ENCODE measurements at regions not wholly inside any gene's neighbourhood (a gene's known extent, or its start where the extent isn't known, plus 50 kb on each side); places are given as distances from the start of the nearest gene placed in this dataset.

DNA sequence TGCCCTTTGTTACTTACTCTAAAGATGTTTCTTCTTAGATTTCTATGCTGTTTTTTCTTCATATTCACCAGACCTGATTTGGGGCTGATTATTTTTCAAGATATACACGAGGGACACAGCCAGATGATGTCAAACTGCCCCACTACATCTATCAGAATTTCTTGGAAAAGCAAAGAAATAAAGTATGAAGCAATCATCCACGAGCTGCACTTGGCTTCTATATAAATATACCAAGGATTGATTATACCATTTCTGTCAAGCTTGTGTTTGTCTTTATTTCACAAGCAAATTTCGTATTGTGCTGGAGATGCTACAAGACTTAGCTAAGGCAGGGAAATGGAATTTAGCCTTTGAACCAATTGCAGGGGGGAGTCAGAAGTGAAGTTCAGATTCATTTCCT lies 715.1 kb upstream of the NR2F2 start:
- Histone ChIP-seq H3F3A (ENCODE audit: control insufficient read depth, insufficient read depth) (no peaks in the 10 kb centered on the region), H3K27me3 (ENCODE audit: control insufficient read depth, low read length) (no peaks in the 10 kb centered on the region), H3K4me3 (ENCODE audit: low read length) (no peak overlapping the region), H3K36me3 (ENCODE audit: control insufficient read depth, low read length) (no peaks in the 10 kb centered on the region), H3K79me2 (ENCODE audit: control insufficient read depth, low read length) (no peaks in the 10 kb centered on the region), H3K9me3 (ENCODE audit: control insufficient read depth, insufficient read depth, low read length) (no peaks in the 10 kb centered on the region), H4K20me1 (ENCODE audit: control insufficient read depth, insufficient read depth, low read depth, low read length) (no peaks in the 10 kb centered on the region), H3K27ac (ENCODE audit: low read depth, low read length) (no peak overlapping the region), H3K4me2 (ENCODE audit: low read length) (no peak overlapping the region), H3K4me1 (ENCODE audit: control insufficient read depth, low read length) (no peaks in the 10 kb centered on the region), H3K9me2 (replicated peaks; ENCODE audit: control insufficient read depth, low read length) (no peaks in the 10 kb centered on the region)
- TF ChIP-seq, protein P1, sequence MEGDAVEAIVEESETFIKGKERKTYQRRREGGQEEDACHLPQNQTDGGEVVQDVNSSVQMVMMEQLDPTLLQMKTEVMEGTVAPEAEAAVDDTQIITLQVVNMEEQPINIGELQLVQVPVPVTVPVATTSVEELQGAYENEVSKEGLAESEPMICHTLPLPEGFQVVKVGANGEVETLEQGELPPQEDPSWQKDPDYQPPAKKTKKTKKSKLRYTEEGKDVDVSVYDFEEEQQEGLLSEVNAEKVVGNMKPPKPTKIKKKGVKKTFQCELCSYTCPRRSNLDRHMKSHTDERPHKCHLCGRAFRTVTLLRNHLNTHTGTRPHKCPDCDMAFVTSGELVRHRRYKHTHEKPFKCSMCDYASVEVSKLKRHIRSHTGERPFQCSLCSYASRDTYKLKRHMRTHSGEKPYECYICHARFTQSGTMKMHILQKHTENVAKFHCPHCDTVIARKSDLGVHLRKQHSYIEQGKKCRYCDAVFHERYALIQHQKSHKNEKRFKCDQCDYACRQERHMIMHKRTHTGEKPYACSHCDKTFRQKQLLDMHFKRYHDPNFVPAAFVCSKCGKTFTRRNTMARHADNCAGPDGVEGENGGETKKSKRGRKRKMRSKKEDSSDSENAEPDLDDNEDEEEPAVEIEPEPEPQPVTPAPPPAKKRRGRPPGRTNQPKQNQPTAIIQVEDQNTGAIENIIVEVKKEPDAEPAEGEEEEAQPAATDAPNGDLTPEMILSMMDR (IDR thresholded peaks at IDR 0.05; ENCODE audit: low read depth, low read length, poor library complexity, severe bottlenecking): no peak
- TF ChIP-seq EZH2phosphoT487 (IDR thresholded peaks at IDR 0.05; ENCODE audit: borderline replicate concordance, low read length): no peak

- Histone ChIP-seq H3K4me3 (ENCODE audit: low read length) (no peak overlapping the region), H4K20me1 (ENCODE audit: control insufficient read depth, insufficient read depth, low read depth, low read length) (no peaks in the 10 kb centered on the region), H3K27me3 (ENCODE audit: control insufficient read depth, low read length) (no peaks in the 10 kb centered on the region), H3K9me3 (ENCODE audit: control insufficient read depth, insufficient read depth, low read length) (no peaks in the 10 kb centered on the region), H3F3A (ENCODE audit: control insufficient read depth, insufficient read depth) (no peaks in the 10 kb centered on the region), H3K27ac (ENCODE audit: low read depth, low read length) (no peak overlapping the region), H3K4me2 (ENCODE audit: low read length) (no peak overlapping the region), H3K36me3 (ENCODE audit: control insufficient read depth, low read length) (no peaks in the 10 kb centered on the region), H3K4me1 (ENCODE audit: control insufficient read depth, low read length) (no peaks in the 10 kb centered on the region), H3K9me2 (replicated peaks; ENCODE audit: control insufficient read depth, low read length) (no peaks in the 10 kb centered on the region), H3K79me2 (ENCODE audit: control insufficient read depth, low read length) (no peaks in the 10 kb centered on the region)
- TF ChIP-seq, protein P1 (IDR thresholded peaks at IDR 0.05; ENCODE audit: low read depth, low read length, poor library complexity, severe bottlenecking): no peak
- no peak for TF ChIP-seq EZH2phosphoT487 (IDR thresholded peaks at IDR 0.05; ENCODE audit: borderline replicate concordance, low read length)
Measured at GRCh38 chr15:95616306-95616705, 714.2 kb upstream of the NR2F2 start.

GRCh38 chr15:95620934-95621579 lies 709.4 kb upstream of the NR2F2 start:
- no peaks in the 10 kb centered on the region for H3K27me3 ChIP-seq (ENCODE audit: control insufficient read depth, low read length)
- H3K4me2 ChIP-seq (ENCODE audit: low read length): no peak overlapping the region

More at GRCh38 chr15:95620934-95621579, 709.4 kb upstream of the NR2F2 start:
- H3K27ac ChIP-seq (ENCODE audit: low read depth, low read length): no peak overlapping the region
- no peak overlapping the region for H3K4me3 ChIP-seq (ENCODE audit: low read length)
- no peaks in the 10 kb centered on the region for H3K36me3 ChIP-seq (ENCODE audit: control insufficient read depth, low read length)
- no peaks in the 10 kb centered on the region for H3K4me1 ChIP-seq (ENCODE audit: control insufficient read depth, low read length)
- no peaks in the 10 kb centered on the region for H3K9me3 ChIP-seq (ENCODE audit: control insufficient read depth, insufficient read depth, low read length)
- no peaks in the 10 kb centered on the region for H3K79me2 ChIP-seq (ENCODE audit: control insufficient read depth, low read length)
- H3F3A ChIP-seq (ENCODE audit: control insufficient read depth, insufficient read depth): no peaks in the 10 kb centered on the region
- H4K20me1 ChIP-seq (ENCODE audit: control insufficient read depth, insufficient read depth, low read depth, low read length): no peaks in the 10 kb centered on the region
- no peaks in the 10 kb centered on the region for H3K9me2 ChIP-seq (replicated peaks; ENCODE audit: control insufficient read depth, low read length)
- no peak for TF ChIP-seq EZH2phosphoT487 (IDR thresholded peaks at IDR 0.05; ENCODE audit: borderline replicate concordance, low read length)
- TF ChIP-seq, protein P1 (IDR thresholded peaks at IDR 0.05; ENCODE audit: low read depth, low read length, poor library complexity, severe bottlenecking): no peak

Measured in DOHH2 (cell line).